Left hindlimb (tissue), 1 donor: ENCODE measurements at regions not wholly inside any gene's neighbourhood (a gene's known extent, or its start where the extent isn't known, plus 50 kb on each side); places are given as distances from the start of the nearest gene placed in this dataset.

Experiments
- DNase-seq: peaks from one replicate; pipeline ENCODE4 v3.0.0-alpha.2; 2018

- DNase-seq = no peak
Observed at GRCh38 chr16:87076950-87077749, 240.0 kb downstream of the C16orf95 start.

- no peak for DNase-seq
Observed at GRCh38 chr16:87077750-87078127, 239.5 kb downstream of the C16orf95 start.

- no peak for DNase-seq
Observed at GRCh38 chr16:87080571-87081167, 236.5 kb downstream of the C16orf95 start.

- DNase-seq = no peak
Observed at GRCh38 chr16:87085441-87085840, 231.8 kb downstream of the C16orf95 start.

- DNase-seq = no peak
Observed at GRCh38 chr16:87086156-87086555, 231.0 kb downstream of the C16orf95 start.

- DNase-seq = no peak
Observed at GRCh38 chr16:87086575-87086974, 230.6 kb downstream of the C16orf95 start.

- no peak for DNase-seq
Observed at GRCh38 chr16:87092958-87093357, 224.2 kb downstream of the C16orf95 start.

GRCh38 chr16:87093804-87094555 lies 223.2 kb downstream of the C16orf95 start:
- no peak for DNase-seq

GRCh38 chr16:87094556-87094865 lies 222.7 kb downstream of the C16orf95 start:
- DNase-seq = no peak

GRCh38 chr16:87095271-87095670 lies 221.9 kb downstream of the C16orf95 start:
- no peak for DNase-seq

GRCh38 chr16:87096746-87097333 lies 220.4 kb downstream of the C16orf95 start:
- no peak for DNase-seq

GRCh38 chr16:87098361-87098760 lies 218.8 kb downstream of the C16orf95 start:
- no peak for DNase-seq

- no peak for DNase-seq
Observed at GRCh38 chr16:87098976-87099720, 218.0 kb downstream of the C16orf95 start.

GRCh38 chr16:87100306-87101058 lies 216.7 kb downstream of the C16orf95 start:
- DNase-seq = no peak

- no peak for DNase-seq
Observed at GRCh38 chr16:87101903-87102302, 215.3 kb downstream of the C16orf95 start.

GRCh38 chr16:87107201-87107600 lies 210.0 kb downstream of the C16orf95 start:
- no peak for DNase-seq

GRCh38 chr16:87108278-87108677 lies 208.9 kb downstream of the C16orf95 start:
- no peak for DNase-seq

GRCh38 chr16:87108941-87109340 lies 208.3 kb downstream of the C16orf95 start:
- no peak for DNase-seq

- no peak for DNase-seq
Observed at GRCh38 chr16:87114832-87115231, 202.4 kb downstream of the C16orf95 start.

- DNase-seq = no peak
Observed at GRCh38 chr16:87115646-87116045, 201.5 kb downstream of the C16orf95 start.

- DNase-seq = no peak
Observed at GRCh38 chr16:87117936-87118335, 199.3 kb downstream of the C16orf95 start.

- DNase-seq = no peak
Observed at GRCh38 chr16:87119168-87119567, 198.0 kb downstream of the C16orf95 start.
